Brain microvascular endothelial cell (primary cell): ENCODE measurements at regions not wholly inside any gene's neighbourhood (a gene's known extent, or its start where the extent isn't known, plus 50 kb on each side); places are given as distances from the start of the nearest gene placed in this dataset.

Experiments used
- DNase-seq: peaks from one replicate; pipeline ENCODE4 v3.0.0-alpha.2; 2020
- H3K27ac ChIP-seq: fragments of 250-450 bp; sonication (Bioruptor Pico); 2 replicates; pipeline ENCODE4 v1.5.1; 2020; ENCODE audit warnings: mild to moderate bottlenecking, moderate library complexity
- H3K27me3 ChIP-seq: fragments of 250-450 bp; sonication (Bioruptor Pico); replicated peaks from 2 replicates; pipeline ENCODE4 v1.5.1; 2020; ENCODE audit warnings: mild to moderate bottlenecking
- H3K36me3 ChIP-seq: fragments of 250-450 bp; sonication (Bioruptor Pico); replicated peaks from 2 replicates; pipeline ENCODE4 v1.5.1; 2020; ENCODE audit warnings: mild to moderate bottlenecking
- H3K4me3 ChIP-seq: 2 replicates; pipeline ENCODE4 v1.5.1; 2011; ENCODE audit warnings: low read depth, mild to moderate bottlenecking, control low read depth, low read length, moderate library complexity
- in situ Hi-C: cut with HindIII; loops from 2 replicates; pipeline ENCODE4 v1.10.0; 2017; ENCODE audit warnings: low sequenced_read_pairs, low pct_ligation_motif_present
- TF ChIP-seq, protein P1 (sequence below): IDR thresholded peaks from 2 replicates; pipeline ENCODE4 v1.5.1; 2011; ENCODE audit warnings: low read depth, mild to moderate bottlenecking, moderate library complexity, low read length, control low read depth, inconsistent platforms; ENCODE audit errors: missing control alignments

- H3K36me3 ChIP-seq: no peaks in the 10 kb centered on the region
- DNase-seq: no peak
- TF ChIP-seq, protein P1, sequence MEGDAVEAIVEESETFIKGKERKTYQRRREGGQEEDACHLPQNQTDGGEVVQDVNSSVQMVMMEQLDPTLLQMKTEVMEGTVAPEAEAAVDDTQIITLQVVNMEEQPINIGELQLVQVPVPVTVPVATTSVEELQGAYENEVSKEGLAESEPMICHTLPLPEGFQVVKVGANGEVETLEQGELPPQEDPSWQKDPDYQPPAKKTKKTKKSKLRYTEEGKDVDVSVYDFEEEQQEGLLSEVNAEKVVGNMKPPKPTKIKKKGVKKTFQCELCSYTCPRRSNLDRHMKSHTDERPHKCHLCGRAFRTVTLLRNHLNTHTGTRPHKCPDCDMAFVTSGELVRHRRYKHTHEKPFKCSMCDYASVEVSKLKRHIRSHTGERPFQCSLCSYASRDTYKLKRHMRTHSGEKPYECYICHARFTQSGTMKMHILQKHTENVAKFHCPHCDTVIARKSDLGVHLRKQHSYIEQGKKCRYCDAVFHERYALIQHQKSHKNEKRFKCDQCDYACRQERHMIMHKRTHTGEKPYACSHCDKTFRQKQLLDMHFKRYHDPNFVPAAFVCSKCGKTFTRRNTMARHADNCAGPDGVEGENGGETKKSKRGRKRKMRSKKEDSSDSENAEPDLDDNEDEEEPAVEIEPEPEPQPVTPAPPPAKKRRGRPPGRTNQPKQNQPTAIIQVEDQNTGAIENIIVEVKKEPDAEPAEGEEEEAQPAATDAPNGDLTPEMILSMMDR: no peak
- H3K27me3 ChIP-seq: no peaks in the 10 kb centered on the region
- no peak overlapping the region for H3K4me3 ChIP-seq
- no peak overlapping the region for H3K27ac ChIP-seq
- in situ Hi-C loops: no loop called here
Observed at GRCh38 chr3:177916461-177916860, 619.8 kb upstream of the KCNMB2 start.

DNA sequence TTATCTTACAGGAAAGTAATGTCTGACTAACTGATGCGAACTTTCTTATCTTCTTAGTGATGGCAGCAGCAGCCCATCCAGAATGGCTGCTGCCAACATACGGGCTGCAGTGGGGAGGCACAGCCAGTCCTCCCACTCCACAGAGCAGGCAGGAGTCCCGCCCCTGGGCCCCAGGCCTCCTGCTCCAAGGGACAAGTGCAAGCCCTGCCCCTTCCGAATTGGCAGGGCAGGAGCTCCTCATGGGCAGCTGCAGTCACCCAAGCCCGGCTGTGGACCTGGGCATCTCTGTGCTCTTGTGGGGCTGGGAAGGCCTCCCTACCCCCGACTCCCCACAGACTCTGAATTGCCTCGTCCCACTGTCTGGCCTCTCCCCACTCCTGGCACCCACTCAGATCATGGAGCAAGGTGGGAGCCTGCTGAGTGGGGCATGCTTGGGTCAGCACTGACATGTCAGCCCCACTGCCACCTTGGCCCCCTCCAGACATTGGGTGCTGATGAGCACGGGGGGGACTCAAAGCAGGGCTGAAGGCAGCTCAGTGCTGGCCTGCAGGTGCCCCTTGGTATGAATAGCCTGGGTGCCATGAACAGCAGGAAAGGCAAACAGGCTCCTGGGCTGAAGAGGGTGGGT, 618.9 kb upstream of the KCNMB2 start:
- DNase-seq: no peak
- Histone ChIP-seq H3K27me3 (no peaks in the 10 kb centered on the region), H3K4me3 (no peak overlapping the region), H3K27ac (no peak overlapping the region), H3K36me3 (no peaks in the 10 kb centered on the region)
- in situ Hi-C loops: no loop called here
- TF ChIP-seq, protein P1: no peak

DNA sequence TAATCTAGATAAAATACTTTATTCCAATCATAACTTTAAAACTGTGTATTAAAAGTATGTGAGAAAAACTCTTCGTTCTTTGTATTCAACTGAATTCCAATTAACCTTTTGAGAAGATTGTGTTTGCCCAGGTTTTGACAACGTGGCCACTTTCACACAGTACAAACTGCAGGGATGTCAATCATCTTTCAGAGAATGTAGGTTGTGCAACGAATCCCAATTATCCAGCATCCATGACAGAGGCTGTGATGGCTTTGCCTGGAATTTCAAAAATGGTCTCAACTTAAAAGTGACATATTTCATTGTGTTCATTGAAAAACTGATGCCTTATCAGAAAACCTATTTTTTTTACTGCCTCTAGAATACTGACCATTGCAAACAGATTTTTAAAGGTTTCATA, 615.1 kb upstream of the KCNMB2 start:
- Histone ChIP-seq H3K27me3 (no peaks in the 10 kb centered on the region), H3K27ac (no peak overlapping the region), H3K36me3 (no peaks in the 10 kb centered on the region), H3K4me3 (no peak overlapping the region)
- in situ Hi-C loops: no loop called here
- TF ChIP-seq, protein P1: no peak
- no peak for DNase-seq

DNA sequence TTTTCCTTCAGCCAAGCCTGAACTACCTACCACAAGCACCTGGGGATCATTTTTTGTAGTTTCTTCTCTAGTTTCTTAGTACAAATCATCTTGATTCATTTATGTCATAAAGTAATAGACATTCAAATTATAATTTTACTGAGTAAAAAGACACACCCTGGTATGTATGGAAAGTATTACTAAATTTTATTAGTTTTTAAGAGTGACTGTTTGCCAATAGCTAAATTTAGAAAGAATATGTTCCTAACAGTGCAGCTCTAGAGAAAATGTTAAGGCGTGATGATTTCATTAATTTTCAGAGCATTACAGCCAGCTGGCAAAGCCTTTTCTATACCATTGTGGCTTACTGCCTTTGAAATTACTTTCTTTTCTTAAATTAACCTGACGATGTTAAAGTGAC, 612.0 kb upstream of the KCNMB2 start:
- TF ChIP-seq, protein P1: no peak
- no peak overlapping the region for H3K4me3 ChIP-seq
- no peaks in the 10 kb centered on the region for H3K27me3 ChIP-seq
- H3K36me3 ChIP-seq: no peaks in the 10 kb centered on the region
- no peak overlapping the region for H3K27ac ChIP-seq
- in situ Hi-C loops: no loop called here
- DNase-seq: no peak

DNA sequence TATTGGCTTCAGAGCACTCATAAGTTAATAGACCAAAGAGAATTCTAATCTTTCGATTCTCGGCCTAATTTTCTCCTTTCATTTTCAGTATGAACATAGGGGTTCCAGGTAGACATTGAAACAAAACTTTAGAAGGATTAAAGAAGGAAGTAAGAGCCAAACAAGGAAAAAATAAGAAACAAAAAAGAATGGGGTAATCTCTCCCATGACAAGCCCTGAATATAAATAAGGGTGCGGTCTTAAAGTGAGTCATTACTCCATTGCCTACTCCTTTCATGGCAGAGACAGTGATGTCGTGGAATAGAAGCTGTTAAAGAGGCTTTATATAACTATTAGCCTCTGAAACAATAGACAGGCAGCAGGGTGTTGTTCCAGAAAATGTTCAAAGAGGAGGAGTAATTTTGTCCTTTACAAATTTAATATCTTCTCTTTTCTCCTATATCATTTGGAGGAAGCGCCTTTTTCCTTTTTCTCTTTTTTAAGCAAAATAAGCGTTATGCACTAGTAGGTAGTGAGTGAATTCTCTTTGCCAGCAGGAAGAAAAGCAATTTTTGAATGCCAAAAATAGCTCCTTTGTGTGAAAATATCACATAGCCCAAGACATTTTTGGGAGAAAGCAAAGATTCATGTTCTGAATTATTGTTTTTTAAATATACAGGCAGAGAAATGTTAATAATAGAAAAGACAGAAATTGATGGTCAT, 607.9 kb upstream of the KCNMB2 start:
- in situ Hi-C loops: no loop called here
- DNase-seq: no peak
- H3K36me3 ChIP-seq: no peaks in the 10 kb centered on the region
- H3K27ac ChIP-seq: no peak overlapping the region
- TF ChIP-seq, protein P1: no peak
- H3K4me3 ChIP-seq: no peak overlapping the region
- no peaks in the 10 kb centered on the region for H3K27me3 ChIP-seq
